ENCODE measurements at regions not wholly inside any gene's neighbourhood (a gene's known extent, or its start where the extent isn't known, plus 50 kb on each side); places are given as distances from the start of the nearest gene placed in this dataset.
A peak's percentile ranks its signal among the peaks of the same experiment; 100 is the strongest.
"Not testable (repeated sequence)": the region's sequence is repeated elsewhere in the genome, so short reads cannot be mapped to it uniquely, and the experiment has no call there.

DNA sequence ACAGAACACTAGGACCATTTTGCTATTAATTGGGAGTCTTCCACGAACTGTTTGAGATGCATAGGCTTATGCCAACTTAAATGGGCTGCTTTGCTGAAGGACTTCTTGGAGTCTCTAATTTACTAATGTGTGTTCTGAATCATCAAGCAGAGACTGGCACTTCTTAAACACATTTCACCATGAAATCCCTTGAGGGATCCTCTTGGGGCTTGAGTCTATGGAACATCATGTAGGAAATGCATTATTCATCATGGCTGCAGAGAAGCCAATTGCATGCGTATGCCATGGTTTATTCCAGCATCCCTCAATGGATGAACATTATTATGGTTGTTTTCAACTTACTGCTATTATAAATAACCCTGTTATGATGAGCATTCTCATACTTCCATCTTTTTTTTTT lies 73.4 kb downstream of the FGD2 start:
- TF ChIP-seq, protein P1, sequence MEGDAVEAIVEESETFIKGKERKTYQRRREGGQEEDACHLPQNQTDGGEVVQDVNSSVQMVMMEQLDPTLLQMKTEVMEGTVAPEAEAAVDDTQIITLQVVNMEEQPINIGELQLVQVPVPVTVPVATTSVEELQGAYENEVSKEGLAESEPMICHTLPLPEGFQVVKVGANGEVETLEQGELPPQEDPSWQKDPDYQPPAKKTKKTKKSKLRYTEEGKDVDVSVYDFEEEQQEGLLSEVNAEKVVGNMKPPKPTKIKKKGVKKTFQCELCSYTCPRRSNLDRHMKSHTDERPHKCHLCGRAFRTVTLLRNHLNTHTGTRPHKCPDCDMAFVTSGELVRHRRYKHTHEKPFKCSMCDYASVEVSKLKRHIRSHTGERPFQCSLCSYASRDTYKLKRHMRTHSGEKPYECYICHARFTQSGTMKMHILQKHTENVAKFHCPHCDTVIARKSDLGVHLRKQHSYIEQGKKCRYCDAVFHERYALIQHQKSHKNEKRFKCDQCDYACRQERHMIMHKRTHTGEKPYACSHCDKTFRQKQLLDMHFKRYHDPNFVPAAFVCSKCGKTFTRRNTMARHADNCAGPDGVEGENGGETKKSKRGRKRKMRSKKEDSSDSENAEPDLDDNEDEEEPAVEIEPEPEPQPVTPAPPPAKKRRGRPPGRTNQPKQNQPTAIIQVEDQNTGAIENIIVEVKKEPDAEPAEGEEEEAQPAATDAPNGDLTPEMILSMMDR (IDR thresholded peaks at IDR 0.05; ENCODE audit: unreplicated experiment): no peak
- no peaks in the 10 kb centered on the region for H3K27me3 Mint-ChIP-seq (ENCODE audit: low read depth)
- no peak overlapping the region for H3K27ac Mint-ChIP-seq
- H3K4me3 Mint-ChIP-seq: no peak overlapping the region
- H3K9me3 Mint-ChIP-seq: no peaks in the 10 kb centered on the region
- no peaks in the 10 kb centered on the region for H3K36me3 Mint-ChIP-seq
- no peak for DNase-seq (ENCODE audit: low spot score in 2 of 2, unreplicated experiment in 2 of 2)
- H3K4me1 Mint-ChIP-seq: peaks cover 32% of the 10 kb centered on the region

DNA sequence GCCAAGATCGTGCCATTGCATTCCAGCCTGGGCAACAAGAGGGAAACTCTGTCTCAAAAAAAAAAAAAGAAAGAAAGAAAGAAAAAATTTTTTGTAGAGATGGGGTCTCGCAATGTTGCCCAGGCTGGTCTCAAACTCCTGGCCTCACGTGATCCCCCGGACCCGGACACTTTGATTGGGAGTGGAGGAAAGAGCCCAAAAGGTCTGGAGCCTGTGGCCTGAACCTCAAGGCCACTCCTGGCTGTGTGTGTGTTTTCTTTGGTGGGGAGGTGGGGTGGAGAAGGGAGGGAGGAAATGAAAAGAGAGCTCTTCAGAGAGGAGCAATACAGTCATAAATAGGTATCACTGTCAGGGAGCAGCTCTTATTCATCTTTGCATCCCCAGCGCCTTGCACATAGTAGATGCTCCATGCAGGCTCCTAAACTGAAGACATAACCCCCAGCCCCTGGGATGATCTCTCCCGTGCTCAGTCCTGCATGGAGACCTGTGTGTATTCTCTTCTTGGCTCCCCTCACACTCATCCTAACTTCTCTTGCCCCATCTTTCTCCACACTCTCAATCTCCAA lies 75.7 kb downstream of the FGD2 start:
- Mint-ChIP-seq H3K9me3 (no peaks in the 10 kb centered on the region), H3K27ac (no peak overlapping the region), H3K27me3 (ENCODE audit: low read depth) (no peaks in the 10 kb centered on the region), H3K36me3 (no peaks in the 10 kb centered on the region), H3K4me3 (no peak overlapping the region), H3K4me1 (peaks cover 35% of the 10 kb centered on the region)
- TF ChIP-seq, protein P1 (IDR thresholded peaks at IDR 0.05; ENCODE audit: unreplicated experiment): no peak
- no peak for DNase-seq (ENCODE audit: low spot score in 2 of 2, unreplicated experiment in 2 of 2)

DNA sequence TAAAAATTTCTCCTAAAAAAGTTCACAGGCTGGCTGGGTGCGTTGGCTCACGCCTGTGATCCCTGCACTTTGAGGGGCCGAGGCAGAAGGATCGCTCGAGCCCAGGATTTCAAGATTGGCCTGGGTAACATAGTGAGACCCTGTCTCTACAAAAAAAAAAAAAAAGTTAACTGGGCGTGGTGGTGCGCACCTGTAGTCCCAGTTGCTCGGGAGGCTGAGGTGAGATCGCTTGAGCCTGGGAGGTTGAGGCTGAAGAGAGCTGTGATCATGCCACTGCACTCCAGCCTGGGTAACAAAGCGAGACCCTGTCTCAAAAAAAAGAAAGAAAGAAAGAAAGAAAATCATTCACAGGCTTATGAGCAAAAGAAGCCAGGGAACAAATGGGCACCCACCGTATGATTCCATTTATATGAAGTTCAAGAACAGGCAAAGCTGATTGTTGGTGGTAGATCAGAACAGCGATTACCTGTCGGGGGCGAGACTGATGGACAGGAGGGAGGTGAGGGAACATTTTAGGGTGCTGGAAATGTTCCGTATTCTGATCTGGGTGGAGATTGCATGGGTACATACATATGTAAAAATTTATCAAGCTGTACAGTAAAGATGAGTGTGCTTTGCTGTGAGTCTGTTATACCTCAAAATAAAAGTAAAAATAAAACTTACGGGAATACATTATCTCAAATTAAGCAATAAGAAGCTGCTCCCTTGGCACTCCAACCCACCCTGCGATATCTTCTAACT lies 77.1 kb downstream of the FGD2 start:
- DNase-seq (ENCODE audit: low spot score in 2 of 2, unreplicated experiment in 2 of 2): no peak
- Mint-ChIP-seq H3K27ac (peak overlapping the region; percentile 84), H3K27me3 (ENCODE audit: low read depth) (no peaks in the 10 kb centered on the region), H3K4me1 (peaks cover 29% of the 10 kb centered on the region), H3K36me3 (no peaks in the 10 kb centered on the region), H3K4me3 (no peak overlapping the region), H3K9me3 (no peaks in the 10 kb centered on the region)
- TF ChIP-seq, protein P1 (IDR thresholded peaks at IDR 0.05; ENCODE audit: unreplicated experiment): no peak

DNA sequence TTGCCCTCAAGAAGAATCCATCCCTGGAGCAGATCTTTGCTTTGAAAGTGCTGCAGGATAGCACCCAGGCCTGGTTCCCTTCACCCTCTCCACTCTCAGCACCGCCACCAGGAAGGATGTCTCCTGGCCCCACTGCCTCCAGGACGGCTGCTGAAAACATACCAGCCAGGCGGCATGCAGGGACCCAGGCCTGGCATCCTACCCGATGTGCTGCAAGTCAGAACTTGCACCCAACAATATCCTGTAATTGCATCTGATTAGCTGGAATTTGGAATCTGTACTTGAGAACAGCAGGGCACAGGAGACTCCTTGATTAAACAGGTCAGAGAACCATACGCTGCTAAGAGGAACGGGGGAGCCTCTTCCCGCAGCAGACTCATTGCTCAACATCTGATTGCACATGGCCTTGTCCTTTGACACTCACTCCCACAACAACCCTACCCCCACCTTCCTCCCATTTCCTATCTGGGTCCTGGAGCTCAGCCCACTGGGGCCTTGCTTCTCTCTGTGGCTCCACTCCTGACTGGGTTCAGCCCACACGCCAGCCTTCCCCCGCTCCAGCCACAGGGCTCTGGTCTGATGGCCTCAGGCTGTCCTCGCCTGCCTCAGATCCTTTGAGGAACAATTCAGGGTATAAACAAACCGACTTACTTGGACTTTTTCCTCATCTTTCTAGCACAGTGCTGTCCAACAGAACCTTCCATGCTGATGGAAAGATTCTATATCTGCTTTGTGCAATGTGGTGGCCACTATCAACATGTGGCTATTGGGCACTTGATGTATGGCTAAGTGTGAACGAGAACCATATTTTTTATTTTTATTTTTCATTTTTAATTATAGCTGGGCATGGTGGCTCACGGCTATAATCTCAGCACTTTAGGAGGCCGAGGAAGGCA lies 78.0 kb downstream of the FGD2 start:
- Mint-ChIP-seq H3K9me3 (no peaks in the 10 kb centered on the region), H3K36me3 (no peaks in the 10 kb centered on the region), H3K4me3 (no peak overlapping the region), H3K4me1 (peaks cover 25% of the 10 kb centered on the region), H3K27me3 (ENCODE audit: low read depth) (no peaks in the 10 kb centered on the region), H3K27ac (peak overlapping the region; percentile 84)
- DNase-seq (ENCODE audit: low spot score in 2 of 2, unreplicated experiment in 2 of 2): no peak
- TF ChIP-seq, protein P1 (IDR thresholded peaks at IDR 0.05; ENCODE audit: unreplicated experiment): no peak

DNA sequence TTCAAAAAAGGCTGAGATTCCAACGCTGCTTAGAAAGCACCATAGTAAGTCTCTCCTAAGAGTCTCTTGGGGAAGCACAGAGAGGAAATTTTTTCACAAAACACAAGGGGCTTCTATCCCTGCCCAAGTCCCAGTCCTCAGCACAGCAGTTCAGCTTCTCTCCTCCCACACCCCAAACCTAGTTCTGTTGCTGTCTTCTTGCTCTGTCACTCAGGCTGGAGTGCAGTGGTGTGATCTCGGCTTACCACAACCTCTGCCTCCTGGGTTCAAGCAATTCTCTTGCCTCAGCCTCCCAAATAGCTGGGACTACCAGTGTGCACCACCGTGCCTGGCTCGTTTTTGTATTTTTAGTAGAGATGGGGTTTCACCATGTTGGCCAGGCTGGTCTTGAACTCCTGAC lies 79.2 kb downstream of the FGD2 start:
- not testable (repeated sequence) for H3K36me3 Mint-ChIP-seq; H3K4me3 Mint-ChIP-seq; H3K27me3 Mint-ChIP-seq (ENCODE audit: low read depth); DNase-seq (ENCODE audit: low spot score in 2 of 2, unreplicated experiment in 2 of 2); H3K9me3 Mint-ChIP-seq
- peaks cover 33% of the 10 kb centered on the region for H3K4me1 Mint-ChIP-seq
- peak overlapping the region; percentile 75 for H3K27ac Mint-ChIP-seq

DNA sequence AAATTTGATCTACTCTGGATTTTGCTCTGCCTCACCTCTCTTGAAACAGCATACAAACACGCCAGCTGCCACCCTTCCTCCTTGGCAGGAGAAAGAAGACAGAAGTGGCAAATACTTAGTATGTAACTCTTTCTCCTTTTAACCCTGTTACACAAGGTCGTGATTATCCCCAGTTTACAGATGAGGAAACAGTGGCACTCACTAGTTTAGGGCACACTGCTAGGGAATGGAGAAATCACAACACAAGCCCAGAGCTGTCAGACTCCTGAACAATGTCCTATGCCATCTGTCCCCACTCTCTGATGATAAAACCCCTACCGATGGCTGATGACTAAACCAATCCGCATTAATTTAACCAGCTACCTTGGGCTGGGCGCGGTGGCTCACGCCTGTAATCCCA lies 79.7 kb downstream of the FGD2 start:
- H3K4me3 Mint-ChIP-seq: no peak overlapping the region
- H3K36me3 Mint-ChIP-seq: no peaks in the 10 kb centered on the region
- H3K27me3 Mint-ChIP-seq (ENCODE audit: low read depth): no peaks in the 10 kb centered on the region
- H3K27ac Mint-ChIP-seq: no peak overlapping the region
- TF ChIP-seq, protein P1 (IDR thresholded peaks at IDR 0.05; ENCODE audit: unreplicated experiment): no peak
- no peak for DNase-seq (ENCODE audit: low spot score in 2 of 2, unreplicated experiment in 2 of 2)
- peaks cover 33% of the 10 kb centered on the region for H3K4me1 Mint-ChIP-seq
- no peaks in the 10 kb centered on the region for H3K9me3 Mint-ChIP-seq
